HG02970 (cell line): ENCODE measurements at regions not wholly inside any gene's neighbourhood (a gene's known extent, or its start where the extent isn't known, plus 50 kb on each side); places are given as distances from the start of the nearest gene placed in this dataset.

Source experiments
- ATAC-seq: cut with Tn5 transposase; IDR thresholded peaks from one replicate; pipeline ENCODE4 v1.9.1; 2021; ENCODE audit warnings: mild to moderate bottlenecking, moderate library complexity, moderate number of reproducible peaks; ENCODE audit not compliant: unreplicated experiment, low FRiP score

GRCh38 chr6:43986177-43986825 lies 141.0 kb downstream of the MRPL14 start:
- ATAC-seq: no peak

GRCh38 chr6:43985329-43985728 lies 141.9 kb downstream of the MRPL14 start:
- no peak for ATAC-seq

- ATAC-seq: no peak
Measured at GRCh38 chr6:43984442-43985321, 142.6 kb downstream of the MRPL14 start.

GRCh38 chr6:43983632-43984031 lies 143.6 kb downstream of the MRPL14 start:
- ATAC-seq: no peak

DNA sequence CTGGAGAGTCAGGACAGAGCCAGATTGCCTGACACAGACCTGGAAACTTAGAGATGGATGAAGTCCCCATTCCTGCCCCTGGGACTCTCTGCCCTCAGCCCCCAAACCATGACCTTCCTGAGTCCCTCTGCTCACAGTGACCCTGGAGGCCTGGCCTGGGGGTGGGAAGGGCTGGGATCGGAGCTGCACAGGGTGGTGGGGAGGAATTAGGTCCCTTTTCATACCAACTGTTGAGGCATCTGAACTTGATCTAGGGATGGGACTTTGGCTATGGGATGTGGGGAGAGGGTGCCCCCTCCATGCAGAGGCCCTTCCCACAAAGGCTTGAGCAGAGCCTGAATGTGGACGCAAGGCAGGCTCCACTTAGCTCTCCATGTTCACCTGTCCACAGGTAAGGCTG lies 144.1 kb downstream of the MRPL14 start:
- no peak for ATAC-seq

GRCh38 chr6:43982084-43982625 lies 145.1 kb downstream of the MRPL14 start:
- no peak for ATAC-seq

DNA sequence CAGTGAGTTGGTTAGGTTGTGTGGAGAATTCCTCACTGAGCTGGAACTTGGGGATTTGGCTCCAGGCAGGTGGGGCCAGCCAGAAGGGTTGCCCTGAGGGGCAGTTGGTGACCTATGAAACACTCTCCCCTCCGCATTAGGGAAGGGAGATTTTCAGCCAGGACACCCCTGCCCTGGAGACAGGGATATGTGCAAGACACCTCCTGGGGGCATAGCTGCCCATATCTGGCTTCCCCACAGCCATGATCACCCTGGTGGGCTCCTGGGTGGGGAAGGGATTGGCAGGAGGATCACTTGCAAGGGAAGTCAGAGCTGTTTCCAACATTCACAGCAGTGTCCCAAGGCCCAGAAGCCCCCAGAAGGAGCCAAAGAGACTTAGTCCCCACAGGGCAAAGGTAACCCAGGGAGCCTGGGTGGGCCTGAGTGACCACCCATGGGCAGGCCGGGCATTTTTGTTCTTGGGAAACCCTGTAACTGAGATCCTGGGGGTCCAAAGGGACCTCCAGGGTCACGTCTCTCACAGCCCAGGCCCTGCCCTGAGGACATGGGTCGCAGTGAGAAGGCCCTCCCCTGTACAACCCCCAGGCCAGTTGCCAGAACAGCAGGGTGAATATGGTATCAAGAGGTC lies 145.8 kb downstream of the MRPL14 start:
- ATAC-seq: no peak

GRCh38 chr6:43980004-43980795 lies 147.1 kb downstream of the MRPL14 start:
- ATAC-seq: no peak

GRCh38 chr6:43979525-43979924 lies 147.7 kb downstream of the MRPL14 start:
- ATAC-seq: no peak

DNA sequence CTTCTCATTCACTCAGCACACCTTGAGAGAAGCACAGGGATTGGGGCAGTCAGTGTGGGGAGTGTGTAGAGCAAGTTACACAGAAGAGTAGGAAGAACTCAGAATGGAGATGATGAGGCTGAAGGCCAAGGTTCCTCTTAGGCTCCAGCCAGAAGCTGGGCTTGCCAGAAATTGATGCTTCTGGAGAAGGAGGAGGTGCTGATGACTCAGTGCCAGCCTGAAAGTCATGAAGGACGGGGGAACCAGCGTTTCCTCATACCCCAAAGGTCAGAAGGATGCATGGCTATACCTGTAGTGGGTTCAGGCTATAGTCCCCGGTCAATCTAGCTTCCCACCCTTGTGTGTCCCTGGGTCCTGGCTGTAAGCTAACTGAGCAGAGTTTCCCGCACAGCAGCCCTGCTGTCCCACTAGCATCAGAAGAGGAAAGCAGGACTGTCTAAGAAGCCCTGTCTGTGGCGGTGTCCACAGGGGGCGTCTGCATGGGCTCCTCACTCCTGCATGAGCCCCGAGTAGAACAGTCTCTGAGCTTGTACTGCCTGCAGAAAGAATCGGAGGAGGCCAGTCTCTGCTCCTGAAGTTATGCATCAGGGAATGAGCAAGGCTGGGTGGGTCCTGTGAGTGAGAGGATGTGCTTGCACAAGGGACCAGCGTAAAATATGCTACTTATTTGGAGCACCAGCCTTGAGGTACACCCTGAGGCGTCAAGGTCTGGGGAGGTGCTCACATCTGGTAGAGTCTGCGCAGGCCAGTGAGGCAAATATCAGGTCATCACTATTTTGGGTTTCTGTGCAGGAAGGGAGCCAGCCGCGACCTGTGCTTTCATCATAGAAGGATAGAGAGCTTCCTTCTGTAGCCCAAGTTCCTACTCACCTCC lies 148.5 kb downstream of the MRPL14 start:
- ATAC-seq: no peak

- ATAC-seq: peak; percentile 56
Measured at GRCh38 chr6:43977404-43978111, 149.7 kb downstream of the MRPL14 start.

- no peak for ATAC-seq
Measured at GRCh38 chr6:43976706-43977403, 150.4 kb downstream of the MRPL14 start.

DNA sequence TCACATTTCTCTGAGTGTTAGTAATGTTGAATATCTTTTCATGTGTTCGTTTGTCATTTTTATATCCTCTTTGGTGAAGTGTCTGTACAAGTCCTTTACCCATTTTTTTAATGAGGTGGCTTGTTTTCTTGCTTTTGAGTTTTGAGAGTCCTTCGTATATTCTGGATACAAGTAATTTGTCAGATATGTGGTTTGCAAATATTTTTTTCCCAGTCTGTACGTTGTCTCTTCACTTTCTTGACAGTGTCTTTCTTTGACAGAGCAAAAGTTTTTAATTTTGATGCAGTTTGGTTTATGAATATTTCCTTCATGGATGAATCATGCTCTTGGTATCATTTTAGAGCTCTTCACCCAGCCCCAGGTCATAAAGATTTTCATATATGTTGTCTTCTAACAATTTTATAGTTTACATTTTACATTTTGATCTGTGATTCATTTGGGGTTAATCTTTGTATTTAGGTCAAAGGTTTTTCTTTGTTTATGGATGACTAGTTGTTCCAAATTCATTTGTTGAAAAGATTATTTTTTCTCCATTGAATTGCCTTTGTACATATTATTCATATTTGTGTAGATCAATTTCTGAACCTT lies 152.5 kb downstream of the MRPL14 start:
- no peak for ATAC-seq

DNA sequence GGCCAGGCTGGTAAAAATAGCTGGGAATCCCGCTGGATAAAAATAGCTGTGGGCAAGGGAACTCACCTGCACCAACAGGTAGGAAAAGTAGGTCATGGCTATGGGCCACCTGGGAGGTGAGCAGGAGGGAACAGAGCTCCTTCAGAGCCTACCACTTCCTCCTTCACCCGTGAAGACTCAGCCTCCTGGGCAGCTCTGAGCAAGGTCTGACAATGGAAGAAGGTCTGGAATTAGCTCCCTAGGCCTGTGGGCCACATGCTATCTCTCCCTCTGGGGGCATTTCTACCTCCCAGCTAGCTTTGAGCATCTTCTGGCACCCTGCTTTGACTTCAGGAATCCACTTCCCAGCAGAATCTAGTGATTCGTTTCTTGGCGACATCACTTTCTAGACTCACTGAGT lies 153.9 kb downstream of the MRPL14 start:
- no peak for ATAC-seq

GRCh38 chr6:43972913-43973300 lies 154.3 kb downstream of the MRPL14 start:
- ATAC-seq: no peak

DNA sequence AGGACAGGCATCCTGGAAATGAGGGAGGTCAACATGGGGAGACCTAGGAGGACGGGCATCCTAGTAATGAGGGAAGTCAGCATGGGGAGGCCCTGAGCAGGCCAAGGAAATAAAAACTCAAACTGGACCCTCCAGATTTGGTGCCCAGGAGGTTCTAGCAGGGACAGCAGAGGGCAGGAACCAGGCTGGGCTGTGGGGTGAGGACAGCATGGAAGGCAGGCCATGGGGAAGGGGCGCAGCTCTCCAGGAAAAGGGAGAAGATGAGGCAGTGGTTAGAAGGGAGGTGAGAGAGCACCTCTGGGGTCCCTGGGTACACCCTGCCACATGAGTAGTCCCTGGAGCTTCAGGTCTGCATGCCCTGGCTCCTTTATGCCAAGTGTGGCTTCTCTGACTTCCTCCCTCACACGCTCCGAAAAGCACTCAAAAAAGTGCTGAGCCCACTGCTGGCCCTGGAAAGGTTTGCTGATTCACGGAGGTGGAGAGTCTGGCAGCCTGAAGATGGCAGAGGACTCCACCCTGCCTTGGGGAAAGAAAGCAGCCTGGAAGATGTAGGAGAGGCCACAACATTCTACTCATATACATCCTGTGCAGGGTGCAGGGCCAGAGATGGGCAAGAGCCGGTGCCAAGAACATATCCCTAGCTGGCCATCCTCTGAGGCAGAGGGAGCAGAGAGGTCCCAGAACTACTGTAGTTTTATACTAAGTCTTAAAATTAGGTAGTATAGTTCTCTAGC lies 154.9 kb downstream of the MRPL14 start:
- ATAC-seq: no peak

DNA sequence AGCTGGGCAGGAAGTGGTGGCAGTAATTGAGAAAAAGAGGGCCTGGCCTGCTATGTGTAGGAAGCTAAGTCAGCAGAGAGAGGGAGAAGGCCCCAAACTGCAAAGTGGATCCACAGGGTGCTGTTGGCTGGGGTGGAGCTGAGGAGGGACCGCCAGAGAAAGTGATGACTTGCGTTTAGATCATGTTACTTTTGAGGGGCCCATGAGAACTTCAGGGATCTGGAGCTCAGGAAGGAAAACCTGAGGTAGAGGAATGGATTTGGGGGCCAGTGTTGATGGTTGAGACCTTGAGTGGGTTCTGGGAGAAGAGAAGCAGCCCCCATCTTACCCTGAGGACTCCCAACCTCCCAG lies 155.5 kb downstream of the MRPL14 start:
- no peak for ATAC-seq
